Panc1 (cell line): ENCODE measurements at regions not wholly inside any gene's neighbourhood (a gene's known extent, or its start where the extent isn't known, plus 50 kb on each side); places are given as distances from the start of the nearest gene placed in this dataset.
"Not testable (repeated sequence)": the region's sequence is repeated elsewhere in the genome, so short reads cannot be mapped to it uniquely, and the experiment has no call there.

ENCODE experiments used
- POLR2AphosphoS5 ChIP-seq: IDR thresholded peaks from 2 replicates; pipeline ENCODE4 v1.6.1; 2012; ENCODE audit warnings: mild to moderate bottlenecking, low read depth, low read length, moderate library complexity
- TF ChIP-seq, protein P1 (sequence below): fragments of 450-650 bp; IDR thresholded peaks from 2 replicates; pipeline ENCODE4 v1.5.1; 2017; ENCODE audit warnings: mild to moderate bottlenecking
- TF ChIP-seq, protein P2 (sequence below), 2 experiments: IDR thresholded peaks; 2 replicates each; pipeline ENCODE4 v1.6.1; 2011 to 2012; ENCODE audit warnings: low read depth in 2 of 2, control low read depth in 1 of 2, low read length in 1 of 2, mild to moderate bottlenecking in 1 of 2, moderate library complexity in 1 of 2; ENCODE audit not compliant: insufficient read depth in 1 of 2

DNA sequence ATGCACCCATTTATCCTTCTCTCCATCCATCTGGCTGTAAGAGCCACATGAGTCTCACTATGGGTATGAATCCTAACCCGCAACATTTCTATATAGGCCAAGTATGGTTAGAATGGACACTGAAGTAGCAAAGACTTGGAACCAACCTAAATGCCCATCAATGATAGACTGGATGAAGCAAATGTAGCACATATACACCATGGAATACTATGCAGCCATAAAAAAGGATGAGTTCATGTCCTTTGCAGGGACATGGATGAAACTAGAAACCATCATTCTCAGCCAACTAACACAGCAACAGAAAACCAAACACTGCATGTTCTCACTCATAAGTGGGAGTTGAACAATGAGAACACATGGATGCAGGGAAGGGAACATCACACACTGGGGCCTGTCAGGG is 111.5 kb upstream of the SEM1 start:
- TF ChIP-seq, protein P1, sequence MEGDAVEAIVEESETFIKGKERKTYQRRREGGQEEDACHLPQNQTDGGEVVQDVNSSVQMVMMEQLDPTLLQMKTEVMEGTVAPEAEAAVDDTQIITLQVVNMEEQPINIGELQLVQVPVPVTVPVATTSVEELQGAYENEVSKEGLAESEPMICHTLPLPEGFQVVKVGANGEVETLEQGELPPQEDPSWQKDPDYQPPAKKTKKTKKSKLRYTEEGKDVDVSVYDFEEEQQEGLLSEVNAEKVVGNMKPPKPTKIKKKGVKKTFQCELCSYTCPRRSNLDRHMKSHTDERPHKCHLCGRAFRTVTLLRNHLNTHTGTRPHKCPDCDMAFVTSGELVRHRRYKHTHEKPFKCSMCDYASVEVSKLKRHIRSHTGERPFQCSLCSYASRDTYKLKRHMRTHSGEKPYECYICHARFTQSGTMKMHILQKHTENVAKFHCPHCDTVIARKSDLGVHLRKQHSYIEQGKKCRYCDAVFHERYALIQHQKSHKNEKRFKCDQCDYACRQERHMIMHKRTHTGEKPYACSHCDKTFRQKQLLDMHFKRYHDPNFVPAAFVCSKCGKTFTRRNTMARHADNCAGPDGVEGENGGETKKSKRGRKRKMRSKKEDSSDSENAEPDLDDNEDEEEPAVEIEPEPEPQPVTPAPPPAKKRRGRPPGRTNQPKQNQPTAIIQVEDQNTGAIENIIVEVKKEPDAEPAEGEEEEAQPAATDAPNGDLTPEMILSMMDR, result not testable (repeated sequence)
- TF ChIP-seq POLR2AphosphoS5, result not testable (repeated sequence)
- TF ChIP-seq, protein P2, sequence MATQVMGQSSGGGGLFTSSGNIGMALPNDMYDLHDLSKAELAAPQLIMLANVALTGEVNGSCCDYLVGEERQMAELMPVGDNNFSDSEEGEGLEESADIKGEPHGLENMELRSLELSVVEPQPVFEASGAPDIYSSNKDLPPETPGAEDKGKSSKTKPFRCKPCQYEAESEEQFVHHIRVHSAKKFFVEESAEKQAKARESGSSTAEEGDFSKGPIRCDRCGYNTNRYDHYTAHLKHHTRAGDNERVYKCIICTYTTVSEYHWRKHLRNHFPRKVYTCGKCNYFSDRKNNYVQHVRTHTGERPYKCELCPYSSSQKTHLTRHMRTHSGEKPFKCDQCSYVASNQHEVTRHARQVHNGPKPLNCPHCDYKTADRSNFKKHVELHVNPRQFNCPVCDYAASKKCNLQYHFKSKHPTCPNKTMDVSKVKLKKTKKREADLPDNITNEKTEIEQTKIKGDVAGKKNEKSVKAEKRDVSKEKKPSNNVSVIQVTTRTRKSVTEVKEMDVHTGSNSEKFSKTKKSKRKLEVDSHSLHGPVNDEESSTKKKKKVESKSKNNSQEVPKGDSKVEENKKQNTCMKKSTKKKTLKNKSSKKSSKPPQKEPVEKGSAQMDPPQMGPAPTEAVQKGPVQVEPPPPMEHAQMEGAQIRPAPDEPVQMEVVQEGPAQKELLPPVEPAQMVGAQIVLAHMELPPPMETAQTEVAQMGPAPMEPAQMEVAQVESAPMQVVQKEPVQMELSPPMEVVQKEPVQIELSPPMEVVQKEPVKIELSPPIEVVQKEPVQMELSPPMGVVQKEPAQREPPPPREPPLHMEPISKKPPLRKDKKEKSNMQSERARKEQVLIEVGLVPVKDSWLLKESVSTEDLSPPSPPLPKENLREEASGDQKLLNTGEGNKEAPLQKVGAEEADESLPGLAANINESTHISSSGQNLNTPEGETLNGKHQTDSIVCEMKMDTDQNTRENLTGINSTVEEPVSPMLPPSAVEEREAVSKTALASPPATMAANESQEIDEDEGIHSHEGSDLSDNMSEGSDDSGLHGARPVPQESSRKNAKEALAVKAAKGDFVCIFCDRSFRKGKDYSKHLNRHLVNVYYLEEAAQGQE (IDR thresholded peaks at IDR 0.05; ENCODE audit: insufficient read depth in 1 of 2, low read depth in 2 of 2, low read length in 1 of 2), result not testable (repeated sequence)
